ENCODE measurements at regions not wholly inside any gene's neighbourhood (a gene's known extent, or its start where the extent isn't known, plus 50 kb on each side); places are given as distances from the start of the nearest gene placed in this dataset.

- TF ChIP-seq, protein P1, sequence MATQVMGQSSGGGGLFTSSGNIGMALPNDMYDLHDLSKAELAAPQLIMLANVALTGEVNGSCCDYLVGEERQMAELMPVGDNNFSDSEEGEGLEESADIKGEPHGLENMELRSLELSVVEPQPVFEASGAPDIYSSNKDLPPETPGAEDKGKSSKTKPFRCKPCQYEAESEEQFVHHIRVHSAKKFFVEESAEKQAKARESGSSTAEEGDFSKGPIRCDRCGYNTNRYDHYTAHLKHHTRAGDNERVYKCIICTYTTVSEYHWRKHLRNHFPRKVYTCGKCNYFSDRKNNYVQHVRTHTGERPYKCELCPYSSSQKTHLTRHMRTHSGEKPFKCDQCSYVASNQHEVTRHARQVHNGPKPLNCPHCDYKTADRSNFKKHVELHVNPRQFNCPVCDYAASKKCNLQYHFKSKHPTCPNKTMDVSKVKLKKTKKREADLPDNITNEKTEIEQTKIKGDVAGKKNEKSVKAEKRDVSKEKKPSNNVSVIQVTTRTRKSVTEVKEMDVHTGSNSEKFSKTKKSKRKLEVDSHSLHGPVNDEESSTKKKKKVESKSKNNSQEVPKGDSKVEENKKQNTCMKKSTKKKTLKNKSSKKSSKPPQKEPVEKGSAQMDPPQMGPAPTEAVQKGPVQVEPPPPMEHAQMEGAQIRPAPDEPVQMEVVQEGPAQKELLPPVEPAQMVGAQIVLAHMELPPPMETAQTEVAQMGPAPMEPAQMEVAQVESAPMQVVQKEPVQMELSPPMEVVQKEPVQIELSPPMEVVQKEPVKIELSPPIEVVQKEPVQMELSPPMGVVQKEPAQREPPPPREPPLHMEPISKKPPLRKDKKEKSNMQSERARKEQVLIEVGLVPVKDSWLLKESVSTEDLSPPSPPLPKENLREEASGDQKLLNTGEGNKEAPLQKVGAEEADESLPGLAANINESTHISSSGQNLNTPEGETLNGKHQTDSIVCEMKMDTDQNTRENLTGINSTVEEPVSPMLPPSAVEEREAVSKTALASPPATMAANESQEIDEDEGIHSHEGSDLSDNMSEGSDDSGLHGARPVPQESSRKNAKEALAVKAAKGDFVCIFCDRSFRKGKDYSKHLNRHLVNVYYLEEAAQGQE (IDR thresholded peaks at IDR 0.05; ENCODE audit: insufficient replicate concordance, low read depth): no peak
- TF ChIP-seq, protein P2, sequence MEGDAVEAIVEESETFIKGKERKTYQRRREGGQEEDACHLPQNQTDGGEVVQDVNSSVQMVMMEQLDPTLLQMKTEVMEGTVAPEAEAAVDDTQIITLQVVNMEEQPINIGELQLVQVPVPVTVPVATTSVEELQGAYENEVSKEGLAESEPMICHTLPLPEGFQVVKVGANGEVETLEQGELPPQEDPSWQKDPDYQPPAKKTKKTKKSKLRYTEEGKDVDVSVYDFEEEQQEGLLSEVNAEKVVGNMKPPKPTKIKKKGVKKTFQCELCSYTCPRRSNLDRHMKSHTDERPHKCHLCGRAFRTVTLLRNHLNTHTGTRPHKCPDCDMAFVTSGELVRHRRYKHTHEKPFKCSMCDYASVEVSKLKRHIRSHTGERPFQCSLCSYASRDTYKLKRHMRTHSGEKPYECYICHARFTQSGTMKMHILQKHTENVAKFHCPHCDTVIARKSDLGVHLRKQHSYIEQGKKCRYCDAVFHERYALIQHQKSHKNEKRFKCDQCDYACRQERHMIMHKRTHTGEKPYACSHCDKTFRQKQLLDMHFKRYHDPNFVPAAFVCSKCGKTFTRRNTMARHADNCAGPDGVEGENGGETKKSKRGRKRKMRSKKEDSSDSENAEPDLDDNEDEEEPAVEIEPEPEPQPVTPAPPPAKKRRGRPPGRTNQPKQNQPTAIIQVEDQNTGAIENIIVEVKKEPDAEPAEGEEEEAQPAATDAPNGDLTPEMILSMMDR (IDR thresholded peaks at IDR 0.05; ENCODE audit: insufficient read depth, low read length): no peak
- TF ChIP-seq SPI1 (IDR thresholded peaks at IDR 0.05; ENCODE audit: borderline replicate concordance, low read depth): no peak
- no peak for TF ChIP-seq GABPA (IDR thresholded peaks at IDR 0.05; ENCODE audit: low read depth)
- no peak for TF ChIP-seq POLR2AphosphoS5 (IDR thresholded peaks at IDR 0.05; ENCODE audit: low read depth)
- H3K27ac ChIP-seq (replicated peaks): no peak overlapping the region
- H3K4me3 ChIP-seq (replicated peaks; ENCODE audit: insufficient read depth, low read length): no peak overlapping the region
- no peak for DNase-seq (ENCODE audit: low read depth in 1 of 2, low spot score in 1 of 2)
- no peaks in the 10 kb centered on the region for H3K27me3 ChIP-seq (ENCODE audit: insufficient read depth, poor library complexity, severe bottlenecking)
Observed at GRCh38 chr10:4262870-4263600, 478.0 kb upstream of the KLF6 start.

- DNase-seq (ENCODE audit: low read depth in 1 of 2, low spot score in 1 of 2): no peak
- H3K4me3 ChIP-seq (replicated peaks; ENCODE audit: insufficient read depth, low read length): no peak overlapping the region
- H3K27me3 ChIP-seq (ENCODE audit: insufficient read depth, poor library complexity, severe bottlenecking): no peaks in the 10 kb centered on the region
- TF ChIP-seq, protein P1 (IDR thresholded peaks at IDR 0.05; ENCODE audit: insufficient replicate concordance, low read depth): no peak
- no peak for TF ChIP-seq GABPA (IDR thresholded peaks at IDR 0.05; ENCODE audit: low read depth)
- H3K27ac ChIP-seq (replicated peaks): no peak overlapping the region
Observed at GRCh38 chr10:4262449-4262848, 477.4 kb upstream of the KLF6 start.

- DNase-seq (ENCODE audit: low read depth in 1 of 2, low spot score in 1 of 2): no peak
- H3K4me3 ChIP-seq (replicated peaks; ENCODE audit: insufficient read depth, low read length): no peak overlapping the region
- TF ChIP-seq SPI1 (IDR thresholded peaks at IDR 0.05; ENCODE audit: borderline replicate concordance, low read depth): no peak
- TF ChIP-seq, protein P1 (IDR thresholded peaks at IDR 0.05; ENCODE audit: insufficient replicate concordance, low read depth): no peak
- no peak overlapping the region for H3K27ac ChIP-seq (replicated peaks)
- no peaks in the 10 kb centered on the region for H3K27me3 ChIP-seq (ENCODE audit: insufficient read depth, poor library complexity, severe bottlenecking)
Observed at GRCh38 chr10:4260483-4261124, 475.6 kb upstream of the KLF6 start.

- Histone ChIP-seq H3K27ac (replicated peaks) (no peak overlapping the region), H3K27me3 (ENCODE audit: insufficient read depth, poor library complexity, severe bottlenecking) (no peaks in the 10 kb centered on the region), H3K4me3 (replicated peaks; ENCODE audit: insufficient read depth, low read length) (no peak overlapping the region)
- no peak for DNase-seq (ENCODE audit: low read depth in 1 of 2, low spot score in 1 of 2)
- no peak for TF ChIP-seq POLR2AphosphoS5 (IDR thresholded peaks at IDR 0.05; ENCODE audit: low read depth)
- TF ChIP-seq, protein P1 (IDR thresholded peaks at IDR 0.05; ENCODE audit: insufficient replicate concordance, low read depth): no peak
- TF ChIP-seq, protein P2 (IDR thresholded peaks at IDR 0.05; ENCODE audit: insufficient read depth, low read length): no peak
- no peak for TF ChIP-seq GABPA (IDR thresholded peaks at IDR 0.05; ENCODE audit: low read depth)
- no peak for TF ChIP-seq SPI1 (IDR thresholded peaks at IDR 0.05; ENCODE audit: borderline replicate concordance, low read depth)
Observed at GRCh38 chr10:4257939-4258465, 473.0 kb upstream of the KLF6 start.
